Neural progenitor cell (in vitro differentiated cells): ENCODE measurements at regions not wholly inside any gene's neighbourhood (a gene's known extent, or its start where the extent isn't known, plus 50 kb on each side); places are given as distances from the start of the nearest gene placed in this dataset.

ENCODE experiments used
- DNase-seq: peaks from one replicate; pipeline ENCODE4 v3.0.0-alpha.2; 2016; ENCODE audit warnings: low spot score
- H2AFZ ChIP-seq: fragments of 200-600 bp; sonication (generic); replicated peaks from 2 replicates; pipeline ENCODE4 v1.6.1; 2016; ENCODE audit warnings: antibody characterized with exemption
- H3F3A ChIP-seq: fragments of 200-600 bp; sonication (generic); 2 replicates; pipeline ENCODE4 v1.6.1; 2016; ENCODE audit warnings: antibody characterized with exemption, low read depth
- H3K27ac ChIP-seq: fragments of 200-600 bp; sonication (generic); 2 replicates; pipeline ENCODE4 v1.5.1; 2016; ENCODE audit warnings: mild to moderate bottlenecking
- H3K27me3 ChIP-seq: fragments of 200-600 bp; sonication (generic); 2 replicates; pipeline ENCODE4 v1.6.1; 2016; ENCODE audit warnings: mild to moderate bottlenecking, moderate library complexity
- H3K36me3 ChIP-seq: fragments of 200-600 bp; sonication (generic); 2 replicates; pipeline ENCODE4 v1.5.1; 2016
- H3K4me1 ChIP-seq: fragments of 200-600 bp; sonication (generic); 2 replicates; pipeline ENCODE4 v1.6.1; 2016; ENCODE audit warnings: mixed run types
- H3K4me2 ChIP-seq: fragments of 200-600 bp; sonication (generic); 2 replicates; pipeline ENCODE4 v1.6.1; 2016
- H3K4me3 ChIP-seq: fragments of 200-600 bp; sonication (generic); 2 replicates; pipeline ENCODE4 v1.5.1; 2016
- H3K79me2 ChIP-seq: fragments of 200-600 bp; sonication (generic); 2 replicates; pipeline ENCODE4 v1.6.1; 2016; ENCODE audit warnings: low read depth
- H3K9ac ChIP-seq: fragments of 200-600 bp; sonication (generic); 2 replicates; pipeline ENCODE4 v1.6.1; 2016
- H3K9me3 ChIP-seq: fragments of 200-600 bp; sonication (generic); 2 replicates; pipeline ENCODE4 v1.5.1; 2016; ENCODE audit warnings: low read depth
- H4K20me1 ChIP-seq: fragments of 200-600 bp; sonication (generic); 2 replicates; pipeline ENCODE4 v1.6.1; 2016; ENCODE audit warnings: low read depth
- H3K27ac Mint-ChIP-seq: 3 replicates; pipeline ENCODE4 v1.8.0; 2021; ENCODE audit warnings: mixed read lengths
- H3K27me3 Mint-ChIP-seq: 2 replicates; pipeline ENCODE4 v1.8.0; 2022; ENCODE audit warnings: low read depth, mild to moderate bottlenecking, inconsistent platforms, moderate library complexity, mixed read lengths; ENCODE audit not compliant: insufficient read depth
- H3K36me3 Mint-ChIP-seq: 3 replicates; pipeline ENCODE4 v1.8.0; 2021; ENCODE audit warnings: mixed read lengths
- H3K4me1 Mint-ChIP-seq: 3 replicates; pipeline ENCODE4 v1.8.0; 2021; ENCODE audit warnings: mixed read lengths
- H3K4me3 Mint-ChIP-seq: 3 replicates; pipeline ENCODE4 v1.8.0; 2021; ENCODE audit warnings: mild to moderate bottlenecking, moderate library complexity, mixed read lengths
- H3K9me3 Mint-ChIP-seq: 3 replicates; pipeline ENCODE4 v1.8.0; 2020; ENCODE audit warnings: mixed read lengths
- CTCF ChIP-seq: fragments of 200-600 bp; sonication (generic); IDR thresholded peaks from 2 replicates; pipeline ENCODE4 v1.5.1; 2017; ENCODE audit warnings: antibody characterized with exemption, mild to moderate bottlenecking
- EZH2 ChIP-seq: fragments of 200-600 bp; sonication (generic); IDR thresholded peaks from 2 replicates; pipeline ENCODE4 v1.6.1; 2017; ENCODE audit warnings: antibody characterized with exemption, mild to moderate bottlenecking, moderate library complexity
- EZH2phosphoT487 ChIP-seq: fragments of 200-600 bp; sonication (generic); IDR thresholded peaks from 2 replicates; pipeline ENCODE4 v1.6.1; 2017; ENCODE audit warnings: antibody characterized with exemption

DNA sequence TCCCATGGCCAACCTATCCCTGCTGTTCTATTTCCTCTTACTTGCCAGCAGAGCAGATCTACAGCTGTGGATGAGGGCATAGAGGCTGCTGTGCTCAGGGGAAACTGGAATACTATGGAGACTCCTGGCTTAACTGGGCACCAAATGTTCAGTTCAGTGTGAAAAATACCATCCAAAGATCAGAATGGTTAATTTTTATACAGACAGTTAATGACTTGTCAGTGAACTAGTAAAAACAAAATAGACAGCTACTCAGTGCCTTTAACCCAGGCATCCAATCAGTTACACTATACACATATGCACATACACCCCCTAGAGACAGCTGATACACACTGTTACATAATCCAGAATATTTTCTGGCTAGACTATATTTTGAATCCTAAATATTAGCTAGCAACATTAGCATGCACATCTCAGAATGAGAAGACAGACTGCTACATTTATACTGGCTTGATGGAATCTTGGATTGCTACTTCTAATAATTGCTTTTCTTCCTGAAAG, 59.1 kb upstream of the WIPF1 start:
- no peaks in the 10 kb centered on the region for H3K4me1 ChIP-seq
- DNase-seq = no peak
- peaks cover 6% of the 10 kb centered on the region for H3K9me3 Mint-ChIP-seq
- H3K4me3 Mint-ChIP-seq = no peak overlapping the region
- H3K9me3 ChIP-seq = no peaks in the 10 kb centered on the region
- no peak overlapping the region for H3K4me3 ChIP-seq
- H3K4me1 Mint-ChIP-seq = no peaks in the 10 kb centered on the region
- no peaks in the 10 kb centered on the region for H4K20me1 ChIP-seq
- H3K27me3 ChIP-seq = no peaks in the 10 kb centered on the region
- no peaks in the 10 kb centered on the region for H3K79me2 ChIP-seq
- TF ChIP-seq CTCF (no peak), EZH2phosphoT487 (no peak), EZH2 (no peak)
- H3K9ac ChIP-seq = no peak overlapping the region
- no peak overlapping the region for H3K4me2 ChIP-seq
- no peaks in the 10 kb centered on the region for H3F3A ChIP-seq
- no peaks in the 10 kb centered on the region for H3K36me3 ChIP-seq
- no peak overlapping the region for H2AFZ ChIP-seq
- peaks cover 13% of the 10 kb centered on the region for H3K36me3 Mint-ChIP-seq
- peaks cover 3% of the 10 kb centered on the region for H3K27me3 Mint-ChIP-seq
- no peak overlapping the region for H3K27ac Mint-ChIP-seq
- no peak overlapping the region for H3K27ac ChIP-seq

GRCh38 chr2:174656035-174656434, 58.4 kb upstream of the WIPF1 start:
- Histone ChIP-seq H2AFZ (no peak overlapping the region), H3K9me3 (no peaks in the 10 kb centered on the region), H3K36me3 (no peaks in the 10 kb centered on the region), H3F3A (no peaks in the 10 kb centered on the region), H3K4me1 (no peaks in the 10 kb centered on the region), H3K4me3 (no peak overlapping the region), H3K27me3 (no peaks in the 10 kb centered on the region), H4K20me1 (no peaks in the 10 kb centered on the region), H3K79me2 (no peaks in the 10 kb centered on the region), H3K9ac (no peak overlapping the region), H3K27ac (no peak overlapping the region), H3K4me2 (no peak overlapping the region)
- Mint-ChIP-seq H3K36me3 (peaks cover 13% of the 10 kb centered on the region), H3K27ac (no peak overlapping the region), H3K4me3 (no peak overlapping the region), H3K9me3 (peaks cover 6% of the 10 kb centered on the region), H3K27me3 (peaks cover 3% of the 10 kb centered on the region), H3K4me1 (no peaks in the 10 kb centered on the region)
- no peak for TF ChIP-seq EZH2
- TF ChIP-seq EZH2phosphoT487 = no peak
- no peak for TF ChIP-seq CTCF
- no peak for DNase-seq

- Histone ChIP-seq H2AFZ (no peak overlapping the region), H3F3A (no peaks in the 10 kb centered on the region), H3K9ac (no peak overlapping the region), H3K79me2 (no peaks in the 10 kb centered on the region), H3K4me3 (no peak overlapping the region), H3K27ac (no peak overlapping the region), H3K4me2 (no peak overlapping the region), H3K27me3 (no peaks in the 10 kb centered on the region), H3K9me3 (no peaks in the 10 kb centered on the region), H3K36me3 (no peaks in the 10 kb centered on the region), H4K20me1 (no peaks in the 10 kb centered on the region), H3K4me1 (no peaks in the 10 kb centered on the region)
- Mint-ChIP-seq H3K27ac (no peak overlapping the region), H3K27me3 (peaks cover 3% of the 10 kb centered on the region), H3K9me3 (peaks cover 10% of the 10 kb centered on the region), H3K36me3 (peaks cover 17% of the 10 kb centered on the region), H3K4me3 (no peak overlapping the region), H3K4me1 (no peaks in the 10 kb centered on the region)
- TF ChIP-seq EZH2 (no peak), CTCF (no peak), EZH2phosphoT487 (no peak)
- DNase-seq = no peak
Measured at GRCh38 chr2:174654419-174654941, 56.9 kb upstream of the WIPF1 start.
